K562 (cell line): ENCODE measurements at regions not wholly inside any gene's neighbourhood (a gene's known extent, or its start where the extent isn't known, plus 50 kb on each side); places are given as distances from the start of the nearest gene placed in this dataset.

Experiments used
- IRF2 ChIP-seq: sonication (generic); formaldehyde crosslinking; IDR thresholded peaks from 2 replicates; pipeline ENCODE4 v1.8.1; 2022; ENCODE audit warnings: mild to moderate bottlenecking, missing genetic modification reagents
- SAFB ChIP-seq: fragments of 200-400 bp; formaldehyde crosslinking; IDR thresholded peaks from 2 replicates; pipeline ENCODE4 v1.6.1; 2017; ENCODE audit warnings: low read depth, low read length, borderline replicate concordance
- SRSF9 ChIP-seq: fragments of 200-400 bp; formaldehyde crosslinking; IDR thresholded peaks from 2 replicates; pipeline ENCODE4 v1.6.1; 2017; ENCODE audit warnings: low read depth, low read length, borderline replicate concordance
- ZNF263 ChIP-seq: sonication (generic); formaldehyde crosslinking; IDR thresholded peaks from 2 replicates; pipeline ENCODE4 v1.8.0; 2022; ENCODE audit warnings: mild to moderate bottlenecking, missing genetic modification reagents, borderline replicate concordance
- TF ChIP-seq, protein P1 (sequence below), 2 experiments: fragments of 450-650 bp in 1 of 2; sonication (generic) in 1 of 2; formaldehyde crosslinking in 1 of 2; IDR thresholded peaks; 2 replicates each; pipeline versions ENCODE4 v1.7.1 to v1.9.0; 2016 to 2022; ENCODE audit warnings: inconsistent platforms in 1 of 2, mild to moderate bottlenecking in 1 of 2, missing genetic modification reagents in 1 of 2

DNA sequence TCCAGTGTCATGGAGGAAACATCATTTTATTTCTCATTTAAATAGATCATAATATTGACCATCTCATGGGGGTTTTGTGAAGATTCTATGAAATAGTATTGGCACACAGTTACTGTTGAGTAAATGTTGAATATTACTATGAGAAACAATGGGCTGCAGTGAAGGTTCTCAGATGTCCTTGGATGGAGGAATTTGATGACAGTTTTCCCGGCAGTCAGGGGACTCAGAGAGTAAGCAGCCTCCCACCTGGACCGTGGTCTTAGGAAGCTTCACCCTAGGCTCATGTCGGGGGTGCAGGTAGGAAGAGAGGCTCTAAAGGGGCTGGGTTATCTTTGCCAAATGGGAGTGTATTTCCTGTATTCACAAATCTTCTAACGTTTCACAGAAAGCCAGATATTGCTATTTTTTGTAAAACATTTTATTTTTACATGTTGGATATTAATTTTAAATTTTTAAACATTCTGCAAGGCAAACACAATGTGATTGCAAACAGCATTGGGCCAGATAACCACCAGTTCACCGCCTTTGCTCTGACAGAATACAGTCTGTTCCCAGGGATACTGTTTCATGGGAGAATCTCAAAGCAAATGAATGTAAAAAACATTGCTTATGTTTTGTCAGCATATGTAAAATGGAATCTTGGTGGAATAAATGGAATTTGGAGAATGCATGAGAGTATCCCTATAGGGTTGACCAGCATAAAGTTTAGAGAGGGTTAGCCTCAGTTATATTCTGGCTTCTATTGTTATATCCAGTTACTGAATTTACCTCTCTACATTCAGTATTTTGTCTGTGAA, 380.8 kb upstream of the TMEM132C start (continued):
- TF ChIP-seq, protein P1, sequence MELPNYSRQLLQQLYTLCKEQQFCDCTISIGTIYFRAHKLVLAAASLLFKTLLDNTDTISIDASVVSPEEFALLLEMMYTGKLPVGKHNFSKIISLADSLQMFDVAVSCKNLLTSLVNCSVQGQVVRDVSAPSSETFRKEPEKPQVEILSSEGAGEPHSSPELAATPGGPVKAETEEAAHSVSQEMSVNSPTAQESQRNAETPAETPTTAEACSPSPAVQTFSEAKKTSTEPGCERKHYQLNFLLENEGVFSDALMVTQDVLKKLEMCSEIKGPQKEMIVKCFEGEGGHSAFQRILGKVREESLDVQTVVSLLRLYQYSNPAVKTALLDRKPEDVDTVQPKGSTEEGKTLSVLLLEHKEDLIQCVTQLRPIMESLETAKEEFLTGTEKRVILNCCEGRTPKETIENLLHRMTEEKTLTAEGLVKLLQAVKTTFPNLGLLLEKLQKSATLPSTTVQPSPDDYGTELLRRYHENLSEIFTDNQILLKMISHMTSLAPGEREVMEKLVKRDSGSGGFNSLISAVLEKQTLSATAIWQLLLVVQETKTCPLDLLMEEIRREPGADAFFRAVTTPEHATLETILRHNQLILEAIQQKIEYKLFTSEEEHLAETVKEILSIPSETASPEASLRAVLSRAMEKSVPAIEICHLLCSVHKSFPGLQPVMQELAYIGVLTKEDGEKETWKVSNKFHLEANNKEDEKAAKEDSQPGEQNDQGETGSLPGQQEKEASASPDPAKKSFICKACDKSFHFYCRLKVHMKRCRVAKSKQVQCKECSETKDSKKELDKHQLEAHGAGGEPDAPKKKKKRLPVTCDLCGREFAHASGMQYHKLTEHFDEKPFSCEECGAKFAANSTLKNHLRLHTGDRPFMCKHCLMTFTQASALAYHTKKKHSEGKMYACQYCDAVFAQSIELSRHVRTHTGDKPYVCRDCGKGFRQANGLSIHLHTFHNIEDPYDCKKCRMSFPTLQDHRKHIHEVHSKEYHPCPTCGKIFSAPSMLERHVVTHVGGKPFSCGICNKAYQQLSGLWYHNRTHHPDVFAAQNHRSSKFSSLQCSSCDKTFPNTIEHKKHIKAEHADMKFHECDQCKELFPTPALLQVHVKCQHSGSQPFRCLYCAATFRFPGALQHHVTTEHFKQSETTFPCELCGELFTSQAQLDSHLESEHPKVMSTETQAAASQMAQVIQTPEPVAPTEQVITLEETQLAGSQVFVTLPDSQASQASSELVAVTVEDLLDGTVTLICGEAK (IDR thresholded peaks at IDR 0.05): no peak
- TF ChIP-seq, protein P1 (CRISPR knock-in tag; IDR thresholded peaks at IDR 0.05): no peak
- TF ChIP-seq ZNF263 (CRISPR knock-in tag) (no peak), SRSF9 (no peak), SAFB (no peak), IRF2 (CRISPR knock-in tag) (no peak)
